GM20000 (cell line): ENCODE measurements at regions not wholly inside any gene's neighbourhood (a gene's known extent, or its start where the extent isn't known, plus 50 kb on each side); places are given as distances from the start of the nearest gene placed in this dataset.

Experiments used
- DNase-seq: peaks from one replicate; pipeline ENCODE4 v3.0.0; 2012; ENCODE audit warnings: low spot score
- CTCF ChIP-seq: IDR thresholded peaks from 2 replicates; pipeline ENCODE4 v1.5.1; 2012; ENCODE audit warnings: mild to moderate bottlenecking, control low read depth; ENCODE audit errors: extremely low read depth, missing control alignments

- DNase-seq, result no peak
- no peak for TF ChIP-seq CTCF
These were observed 1837.0 kb upstream of the PCDH7 start for GRCh38 chr4:28883211-28883610.

GRCh38 chr4:28886934-28887333 is 1833.2 kb upstream of the PCDH7 start:
- no peak for DNase-seq
- TF ChIP-seq CTCF, result no peak

- TF ChIP-seq CTCF, result no peak
- DNase-seq, result no peak
These were observed 1829.0 kb upstream of the PCDH7 start for GRCh38 chr4:28890949-28891775.

- TF ChIP-seq CTCF, result no peak
These were observed 1806.7 kb upstream of the PCDH7 start for GRCh38 chr4:28913466-28913865.

GRCh38 chr4:28916585-28916984 is 1803.6 kb upstream of the PCDH7 start:
- no peak for TF ChIP-seq CTCF
- DNase-seq, result no peak

More at GRCh38 chr4:28913466-28913865, 1806.7 kb upstream of the PCDH7 start:
- no peak for DNase-seq

GRCh38 chr4:28918871-28919270 is 1801.3 kb upstream of the PCDH7 start:
- no peak for TF ChIP-seq CTCF
- no peak for DNase-seq

GRCh38 chr4:28921886-28922285 is 1798.3 kb upstream of the PCDH7 start:
- DNase-seq, result no peak
- TF ChIP-seq CTCF, result no peak
